ENCODE measurements at regions not wholly inside any gene's neighbourhood (a gene's known extent, or its start where the extent isn't known, plus 50 kb on each side); places are given as distances from the start of the nearest gene placed in this dataset.
A peak's percentile ranks its signal among the peaks of the same experiment; 100 is the strongest.

DNA sequence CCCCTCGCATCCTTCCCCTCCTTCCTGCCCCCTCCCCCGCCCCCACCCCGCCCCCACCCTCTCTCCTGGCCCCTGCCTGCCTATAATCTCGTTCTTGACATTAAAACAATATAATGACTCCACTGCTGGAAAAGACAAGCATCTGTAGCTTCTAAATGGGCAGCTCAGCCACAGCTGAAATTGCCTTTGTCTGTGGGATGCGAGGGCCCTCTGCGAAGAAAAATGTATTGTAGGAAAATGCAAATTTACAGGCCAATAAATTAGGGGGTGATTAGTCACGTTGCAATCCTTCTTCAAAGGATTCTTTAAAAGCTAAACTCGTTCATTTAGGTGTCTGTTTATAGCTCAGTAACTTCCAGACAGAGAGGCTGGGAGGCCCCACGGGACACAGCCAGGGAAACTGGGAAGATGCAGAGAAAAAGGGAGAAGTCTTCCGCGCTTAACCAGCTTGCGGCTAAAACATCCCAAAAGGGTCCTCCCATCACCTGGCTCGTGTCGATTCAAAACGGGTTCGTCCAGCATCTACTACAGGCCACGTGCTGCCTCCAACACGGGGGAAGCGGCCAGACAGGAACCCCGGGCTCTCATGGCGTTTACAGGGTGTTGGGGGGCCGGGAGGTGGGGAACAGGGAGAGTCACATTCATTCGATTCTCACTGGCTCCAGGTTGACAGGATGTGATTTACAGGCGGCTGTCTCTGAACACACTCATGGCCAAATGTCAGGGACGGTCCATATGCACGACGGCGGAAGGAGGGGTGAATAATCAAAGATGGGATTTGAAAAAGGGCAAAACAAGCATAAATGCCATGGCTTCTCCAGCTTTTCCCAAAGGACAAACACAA is 100.5 kb upstream of the ZBTB40 start:
- Histone ChIP-seq H3K27ac (ENCODE audit: low read depth in 1 of 2, low read length in 2 of 2) (no peak overlapping the region), H3K4me2 (replicated peaks; ENCODE audit: extremely low read depth, low read length, poor library complexity, severe bottlenecking) (no peak overlapping the region), H3K9me3 (replicated peaks in 1 of 2; ENCODE audit: control insufficient read depth in 1 of 2, insufficient read depth in 1 of 2, low read length in 2 of 2) (peaks cover 0 to 5% of the 10 kb centered on the region in 2 donors), H3K4me3 (replicated peaks in 1 of 3; ENCODE audit: low read depth in 2 of 3, low read length in 3 of 3) (no peak overlapping the region), H3K27me3 (ENCODE audit: control insufficient read depth in 2 of 2, insufficient read depth in 2 of 2, low read length in 2 of 2) (peaks cover 29 to 48% of the 10 kb centered on the region in 2 donors), H3K9ac (ENCODE audit: insufficient read depth, low read length, poor library complexity, severe bottlenecking) (no peak overlapping the region), H3K79me2 (ENCODE audit: insufficient read depth, low read length) (no peaks in the 10 kb centered on the region), H3K36me3 (replicated peaks in 1 of 2; ENCODE audit: control insufficient read depth in 1 of 2, insufficient read depth in 2 of 2, low read length in 2 of 2) (no peaks in the 10 kb centered on the region), H4K20me1 (ENCODE audit: insufficient read depth, low read length) (no peaks in the 10 kb centered on the region), H2AFZ (ENCODE audit: insufficient read depth, low read depth, low read length, poor library complexity, severe bottlenecking) (no peak overlapping the region), H3K4me1 (ENCODE audit: control insufficient read depth in 1 of 2, insufficient read depth in 2 of 2, low read length in 2 of 2) (no peaks in the 10 kb centered on the region)
- TF ChIP-seq, protein P1, sequence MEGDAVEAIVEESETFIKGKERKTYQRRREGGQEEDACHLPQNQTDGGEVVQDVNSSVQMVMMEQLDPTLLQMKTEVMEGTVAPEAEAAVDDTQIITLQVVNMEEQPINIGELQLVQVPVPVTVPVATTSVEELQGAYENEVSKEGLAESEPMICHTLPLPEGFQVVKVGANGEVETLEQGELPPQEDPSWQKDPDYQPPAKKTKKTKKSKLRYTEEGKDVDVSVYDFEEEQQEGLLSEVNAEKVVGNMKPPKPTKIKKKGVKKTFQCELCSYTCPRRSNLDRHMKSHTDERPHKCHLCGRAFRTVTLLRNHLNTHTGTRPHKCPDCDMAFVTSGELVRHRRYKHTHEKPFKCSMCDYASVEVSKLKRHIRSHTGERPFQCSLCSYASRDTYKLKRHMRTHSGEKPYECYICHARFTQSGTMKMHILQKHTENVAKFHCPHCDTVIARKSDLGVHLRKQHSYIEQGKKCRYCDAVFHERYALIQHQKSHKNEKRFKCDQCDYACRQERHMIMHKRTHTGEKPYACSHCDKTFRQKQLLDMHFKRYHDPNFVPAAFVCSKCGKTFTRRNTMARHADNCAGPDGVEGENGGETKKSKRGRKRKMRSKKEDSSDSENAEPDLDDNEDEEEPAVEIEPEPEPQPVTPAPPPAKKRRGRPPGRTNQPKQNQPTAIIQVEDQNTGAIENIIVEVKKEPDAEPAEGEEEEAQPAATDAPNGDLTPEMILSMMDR (IDR thresholded peaks at IDR 0.05): no peak
- H3K4me3 Mint-ChIP-seq: peak overlapping the region in 1 of 2 donors; percentile 42
- H3K27me3 Mint-ChIP-seq (ENCODE audit: low read depth in 3 of 3): peaks cover 47 to 77% (median 59%) of the 10 kb centered on the region in 3 donors
- WGBS (ENCODE audit: insufficient coverage): 6% methylated on average over 13 of the region's 28 CpGs
- no peaks in the 10 kb centered on the region for H3K36me3 Mint-ChIP-seq
- no peak for DNase-seq
- no peak overlapping the region for H3K27ac Mint-ChIP-seq
- H3K9me3 Mint-ChIP-seq: peaks cover 0 to 5% (median 0%) of the 10 kb centered on the region in 7 donors
- no peaks in the 10 kb centered on the region for H3K4me1 Mint-ChIP-seq
- intact Hi-C loops (cut with micrococcal nuclease): no loop called here

DNA sequence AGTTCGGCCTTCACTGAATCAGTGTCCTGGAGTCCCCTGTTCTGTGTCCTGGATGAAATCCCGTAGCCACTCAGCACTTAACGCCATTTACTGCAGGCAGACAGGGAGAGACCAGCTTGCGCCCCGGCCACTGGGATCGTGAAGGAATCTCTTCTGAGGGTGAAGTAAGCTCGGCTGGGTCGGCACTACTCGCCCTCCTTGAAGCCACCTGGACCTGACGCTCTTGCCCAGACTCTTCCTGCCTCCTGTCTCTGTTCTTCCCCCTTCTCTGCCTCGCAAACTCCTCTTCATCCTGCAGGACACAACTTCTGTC is 99.9 kb upstream of the ZBTB40 start:
- Histone ChIP-seq H3K9ac (ENCODE audit: insufficient read depth, low read length, poor library complexity, severe bottlenecking) (no peak overlapping the region), H3K4me3 (replicated peaks in 1 of 3; ENCODE audit: low read depth in 2 of 3, low read length in 3 of 3) (no peak overlapping the region), H3K36me3 (replicated peaks in 1 of 2; ENCODE audit: control insufficient read depth in 1 of 2, insufficient read depth in 2 of 2, low read length in 2 of 2) (no peaks in the 10 kb centered on the region), H3K27me3 (ENCODE audit: control insufficient read depth in 2 of 2, insufficient read depth in 2 of 2, low read length in 2 of 2) (peaks cover 29 to 48% of the 10 kb centered on the region in 2 donors), H2AFZ (ENCODE audit: insufficient read depth, low read depth, low read length, poor library complexity, severe bottlenecking) (no peak overlapping the region), H3K4me1 (ENCODE audit: control insufficient read depth in 1 of 2, insufficient read depth in 2 of 2, low read length in 2 of 2) (no peaks in the 10 kb centered on the region), H3K27ac (ENCODE audit: low read depth in 1 of 2, low read length in 2 of 2) (no peak overlapping the region), H3K4me2 (replicated peaks; ENCODE audit: extremely low read depth, low read length, poor library complexity, severe bottlenecking) (no peak overlapping the region), H4K20me1 (ENCODE audit: insufficient read depth, low read length) (no peaks in the 10 kb centered on the region), H3K9me3 (replicated peaks in 1 of 2; ENCODE audit: control insufficient read depth in 1 of 2, insufficient read depth in 1 of 2, low read length in 2 of 2) (peaks cover 0 to 5% of the 10 kb centered on the region in 2 donors), H3K79me2 (ENCODE audit: insufficient read depth, low read length) (no peaks in the 10 kb centered on the region)
- TF ChIP-seq, protein P1 (IDR thresholded peaks at IDR 0.05): no peak
- Mint-ChIP-seq H3K4me3 (peak overlapping the region in 1 of 2 donors; percentile 53), H3K27ac (peak overlapping the region in 1 of 7 donors; percentile 24), H3K9me3 (peaks cover 0 to 5% (median 0%) of the 10 kb centered on the region in 7 donors), H3K36me3 (no peaks in the 10 kb centered on the region), H3K27me3 (ENCODE audit: low read depth in 3 of 3) (peaks cover 47 to 75% (median 59%) of the 10 kb centered on the region in 3 donors), H3K4me1 (no peaks in the 10 kb centered on the region)
- intact Hi-C loops (cut with micrococcal nuclease): no loop called here
- 16% methylated on average over 8 of the region's 11 CpGs for WGBS (ENCODE audit: insufficient coverage)
- DNase-seq: no peak

Data from CD14-positive monocyte (primary cell).